ENCODE measurements at regions not wholly inside any gene's neighbourhood (a gene's known extent, or its start where the extent isn't known, plus 50 kb on each side); places are given as distances from the start of the nearest gene placed in this dataset.

GRCh38 chr21:35682904-35683549, 377.3 kb downstream of the SETD4 start:
- no peak for DNase-seq

DNA sequence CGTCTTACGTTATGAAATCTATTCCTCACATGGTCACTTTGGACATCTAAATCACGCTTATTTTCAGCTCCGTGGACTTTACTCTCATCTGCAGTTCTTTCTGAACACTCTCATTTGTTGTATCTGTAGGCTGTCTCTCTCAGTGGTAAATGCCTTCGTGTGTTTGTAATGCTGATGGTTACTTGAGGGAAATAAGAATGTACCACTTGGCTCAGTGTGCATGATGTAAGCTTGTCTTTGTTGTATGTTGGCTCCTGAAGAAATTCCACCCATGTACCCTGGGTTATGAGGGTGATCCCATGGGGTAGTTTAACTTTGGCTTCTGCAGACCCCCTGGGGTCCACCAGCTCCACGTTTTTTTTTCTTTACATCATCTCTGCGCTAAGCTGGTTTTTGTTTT, 378.4 kb downstream of the SETD4 start:
- no peak for DNase-seq

DNA sequence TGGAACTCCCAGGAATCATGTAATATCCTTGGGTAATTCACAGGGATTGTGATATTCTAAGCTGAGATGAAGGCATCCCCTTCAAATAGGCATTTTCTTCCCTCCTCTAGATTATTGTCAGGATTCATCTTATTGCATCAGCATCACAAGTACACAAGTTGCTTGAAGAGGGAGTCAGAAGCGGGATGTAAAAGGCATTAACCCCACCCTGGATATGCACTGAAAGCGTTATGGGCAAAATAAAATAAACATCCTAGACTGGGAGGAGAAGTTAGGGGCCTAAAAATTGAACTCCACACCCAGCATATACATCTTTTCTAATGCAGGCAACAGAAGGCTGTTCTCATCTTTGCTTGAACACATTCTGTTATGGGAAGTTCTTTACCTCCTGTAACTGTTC, 381.2 kb downstream of the SETD4 start:
- no peak for DNase-seq

- no peak for DNase-seq
Observed at GRCh38 chr21:35678393-35678792, 381.9 kb downstream of the SETD4 start.

DNA sequence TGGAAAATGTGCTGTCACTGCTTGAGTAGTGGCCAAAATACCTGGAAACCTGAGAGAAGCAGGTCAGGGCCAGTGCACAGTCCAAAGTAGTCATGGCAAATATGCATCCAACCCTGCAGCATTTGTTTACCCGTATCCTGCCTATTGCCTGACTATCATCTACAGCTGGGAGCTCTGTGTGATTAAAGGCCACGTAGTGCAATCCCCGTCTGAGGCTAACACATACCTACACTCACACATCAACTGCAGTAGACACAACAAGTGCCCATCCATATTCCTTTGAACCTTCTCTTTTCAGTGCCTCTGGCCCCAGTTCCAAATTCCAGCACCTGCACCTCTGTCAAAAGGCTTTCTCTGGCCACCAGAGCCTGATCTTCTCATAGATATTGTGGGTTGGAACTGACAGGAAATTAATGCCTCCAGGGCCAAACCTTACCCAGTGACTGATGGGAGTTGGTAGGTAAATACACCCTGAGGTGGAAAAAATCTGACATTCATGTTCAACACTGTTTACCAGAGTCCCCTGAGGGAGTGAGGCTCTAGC, 383.0 kb downstream of the SETD4 start:
- DNase-seq: no peak

- no peak for DNase-seq
Observed at GRCh38 chr21:35674895-35675470, 385.3 kb downstream of the SETD4 start.

GRCh38 chr21:35674091-35674671, 386.1 kb downstream of the SETD4 start:
- DNase-seq: no peak

GRCh38 chr21:35672313-35672712, 388.0 kb downstream of the SETD4 start:
- no peak for DNase-seq

DNA sequence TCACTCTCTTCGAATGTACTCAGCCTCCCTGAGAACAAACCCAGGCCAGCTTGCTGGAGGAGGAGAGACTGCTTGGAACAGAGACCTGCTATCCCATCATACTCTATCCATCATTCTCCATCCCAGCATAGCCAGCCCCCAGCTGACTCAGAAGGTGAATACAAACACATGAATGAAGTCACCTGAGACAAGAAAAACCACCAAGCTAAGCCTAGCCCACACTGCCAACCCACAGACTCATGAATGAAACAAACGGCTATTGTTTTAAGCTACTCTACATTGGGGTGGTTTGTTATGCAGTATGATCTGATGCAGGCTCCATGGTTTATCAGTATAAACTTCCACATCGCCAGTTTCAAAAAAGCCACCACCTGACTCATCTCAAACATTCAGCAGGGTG, 395.6 kb downstream of the SETD4 start:
- DNase-seq: no peak

GRCh38 chr21:35663856-35664606, 396.3 kb downstream of the SETD4 start:
- no peak for DNase-seq

GRCh38 chr21:35658242-35658641, 402.1 kb downstream of the SETD4 start:
- no peak for DNase-seq

GRCh38 chr21:35652872-35653271, 407.5 kb downstream of the SETD4 start:
- DNase-seq: no peak

GRCh38 chr21:35652196-35652595, 408.1 kb downstream of the SETD4 start:
- DNase-seq: no peak

GRCh38 chr21:35651196-35651595, 409.1 kb downstream of the SETD4 start:
- DNase-seq: no peak

- DNase-seq: no peak
Observed at GRCh38 chr21:35649186-35649585, 411.1 kb downstream of the SETD4 start.

GRCh38 chr21:35648512-35648911, 411.8 kb downstream of the SETD4 start:
- DNase-seq: no peak

DNA sequence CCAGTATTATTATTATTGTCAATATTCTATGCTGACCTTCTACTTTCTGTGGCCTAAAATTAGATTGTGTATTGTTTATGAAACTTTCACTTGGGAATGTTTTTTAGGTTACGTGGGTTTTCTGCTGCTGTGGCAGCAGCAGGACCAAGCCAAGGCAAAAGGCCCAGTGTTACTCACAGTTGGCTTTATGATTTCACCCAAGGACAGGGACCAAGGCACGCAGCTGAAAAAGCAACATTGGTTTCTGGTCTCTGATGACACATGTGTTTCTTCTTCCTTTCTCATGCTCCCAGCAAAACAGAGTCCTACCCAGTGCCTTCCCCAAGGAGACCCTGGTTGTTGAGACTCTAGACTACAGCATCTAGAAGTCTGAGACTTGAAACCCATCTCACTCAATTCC, 413.7 kb downstream of the SETD4 start:
- no peak for DNase-seq

DNA sequence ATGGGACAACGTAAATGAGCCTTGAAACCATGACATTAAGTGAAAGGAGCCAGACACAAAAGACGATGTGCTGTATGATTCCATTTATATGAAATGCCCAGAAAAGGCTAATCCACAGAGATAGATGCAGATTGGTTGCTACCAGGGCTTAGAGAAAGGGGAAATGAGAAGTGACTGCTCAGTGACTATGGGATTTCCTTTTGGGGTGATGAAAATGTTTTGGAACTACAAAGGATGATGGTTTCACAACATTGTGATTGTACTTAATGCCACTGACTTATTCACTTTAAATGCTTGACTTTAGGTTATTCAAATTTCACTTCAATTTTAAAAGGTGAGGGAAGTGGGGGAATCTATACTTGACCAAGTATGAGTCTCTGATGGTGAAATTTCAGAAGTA, 414.3 kb downstream of the SETD4 start:
- DNase-seq: no peak

DNA sequence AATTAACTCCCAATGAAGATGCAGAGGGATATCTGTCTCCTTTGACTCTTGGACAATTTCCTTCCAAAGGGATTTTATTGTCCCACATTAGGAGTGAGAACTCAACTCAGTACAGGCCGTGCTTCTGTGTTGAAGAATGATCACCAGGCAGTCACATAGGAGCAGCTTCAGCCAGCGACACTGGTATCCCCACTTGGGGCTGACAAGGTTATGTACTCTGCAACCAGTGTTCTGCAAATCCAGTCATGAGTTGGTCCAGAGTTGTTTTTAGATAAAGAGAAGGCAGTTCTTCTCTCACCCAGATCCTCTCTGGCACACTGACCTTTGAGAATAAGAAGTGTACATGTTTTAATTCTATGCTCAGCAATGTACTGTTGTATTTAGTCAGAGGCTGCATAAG, 415.8 kb downstream of the SETD4 start:
- DNase-seq: no peak

DNA sequence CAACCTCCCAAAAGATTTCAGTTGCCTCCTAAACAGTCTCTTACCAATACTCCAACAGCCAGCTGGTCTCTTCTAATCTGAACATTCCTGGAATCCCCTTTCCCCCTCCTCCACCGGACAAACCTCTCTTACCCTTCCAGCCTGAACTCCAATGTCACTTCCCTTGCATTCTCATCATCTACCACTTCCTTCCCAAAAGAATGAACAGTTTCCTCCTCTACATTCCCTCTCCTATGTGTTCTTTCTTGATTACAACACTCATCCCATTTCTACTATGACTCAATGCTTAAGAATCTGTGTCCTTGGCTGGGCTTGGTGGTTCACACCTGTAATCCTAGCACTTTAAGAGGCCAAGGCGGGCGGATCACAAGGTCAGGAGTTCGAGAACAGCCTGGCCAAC, 417.1 kb downstream of the SETD4 start:
- DNase-seq: no peak

DNA sequence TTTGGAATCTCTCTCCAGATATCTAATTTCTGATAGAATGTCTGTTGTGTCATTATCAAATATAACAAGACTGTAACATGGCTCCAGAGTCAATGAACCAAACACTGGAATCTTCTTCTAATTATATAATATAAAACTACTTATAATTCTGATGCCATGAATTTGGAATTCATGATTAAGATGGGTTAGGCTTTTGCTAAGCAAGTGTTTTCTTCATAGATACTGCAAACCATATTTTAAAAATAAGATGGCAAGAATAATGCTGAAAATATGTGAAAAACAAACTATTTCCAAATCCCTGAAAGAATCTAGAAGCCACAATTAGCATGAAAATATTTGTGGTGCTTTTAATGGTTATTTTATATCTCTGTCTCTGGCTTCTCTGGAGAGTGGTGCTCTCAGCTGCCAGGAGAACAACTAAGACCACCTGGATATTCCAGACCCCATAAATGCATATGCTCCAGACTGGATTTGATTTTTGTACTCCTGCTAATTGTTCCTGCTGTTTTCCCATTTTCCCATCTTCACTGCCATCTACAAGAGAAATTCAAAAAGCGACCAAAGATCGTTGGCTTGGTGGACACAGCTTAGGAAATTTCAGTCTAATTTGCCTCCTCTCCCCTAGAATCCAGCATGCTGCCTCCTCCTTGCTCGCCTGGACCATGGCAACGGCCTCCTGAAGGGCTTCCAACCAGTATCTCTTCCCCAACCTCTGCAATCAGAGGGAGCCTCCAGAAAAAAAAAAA, 418.9 kb downstream of the SETD4 start:
- DNase-seq: no peak

GRCh38 chr21:35637431-35637830, 422.9 kb downstream of the SETD4 start:
- no peak for DNase-seq

DNA sequence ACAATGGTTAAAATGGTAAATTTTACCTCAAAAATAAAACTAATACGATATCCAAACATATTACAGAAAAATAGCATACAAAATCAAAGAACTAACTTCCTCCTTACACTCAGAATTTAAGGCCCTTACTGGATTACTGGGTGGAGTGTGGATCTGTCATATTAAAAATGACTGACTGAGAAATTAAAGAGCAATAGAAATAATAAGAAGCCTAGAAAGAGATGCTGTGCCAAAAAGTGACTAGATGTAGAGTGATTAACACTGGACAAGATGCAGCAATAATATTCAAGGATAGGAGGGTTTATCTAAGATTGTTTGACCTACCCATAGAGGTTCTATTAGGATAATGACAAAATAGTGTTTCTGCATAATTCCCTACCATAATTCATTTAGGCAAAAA, 424.3 kb downstream of the SETD4 start:
- no peak for DNase-seq

All from effector CD8-positive, alpha-beta T cell (primary cell).